H9 (cell line): ENCODE measurements at regions not wholly inside any gene's neighbourhood (a gene's known extent, or its start where the extent isn't known, plus 50 kb on each side); places are given as distances from the start of the nearest gene placed in this dataset.

Experiments used
- DNase-seq: peaks from one replicate; pipeline ENCODE4 v3.0.0-alpha.2; 2017
- H2AFZ ChIP-seq: one replicate; pipeline ENCODE4 v1.6.1; 2013; ENCODE audit warnings: mild to moderate bottlenecking, low read length, control low read depth, moderate library complexity
- H2AK5ac ChIP-seq: 2 replicates; pipeline ENCODE4 v1.6.1; 2013; ENCODE audit warnings: low read length, control low read depth, mixed read lengths; ENCODE audit not compliant: insufficient read length
- H2BK120ac ChIP-seq: one replicate; pipeline ENCODE4 v1.6.1; 2013; ENCODE audit warnings: low read depth, mild to moderate bottlenecking, low read length, control low read depth, inconsistent platforms; ENCODE audit not compliant: poor library complexity, severe bottlenecking
- H2BK12ac ChIP-seq: 2 replicates; pipeline ENCODE4 v1.6.1; 2013; ENCODE audit warnings: low read length, control low read depth, mixed read lengths, low read depth; ENCODE audit not compliant: insufficient read length
- H2BK15ac ChIP-seq: 2 replicates; pipeline ENCODE4 v1.6.1; 2013; ENCODE audit warnings: low read depth, low read length, control low read depth
- H2BK20ac ChIP-seq: one replicate; pipeline ENCODE4 v1.6.1; 2013; ENCODE audit warnings: low read depth, mild to moderate bottlenecking, low read length, control low read depth, inconsistent platforms; ENCODE audit not compliant: poor library complexity, severe bottlenecking
- H2BK5ac ChIP-seq: 2 replicates; pipeline ENCODE4 v1.6.1; 2013; ENCODE audit warnings: low read length, control low read depth, mixed read lengths; ENCODE audit not compliant: insufficient read length
- H3K14ac ChIP-seq: 2 replicates; pipeline ENCODE4 v1.6.1; 2013; ENCODE audit warnings: low read length, control low read depth; ENCODE audit not compliant: insufficient read depth
- H3K18ac ChIP-seq: 2 replicates; pipeline ENCODE4 v1.6.1; 2013; ENCODE audit warnings: low read depth, mild to moderate bottlenecking, mixed read lengths, low read length, control low read depth; ENCODE audit not compliant: insufficient read length
- H3K23ac ChIP-seq: 2 replicates; pipeline ENCODE4 v1.6.1; 2013; ENCODE audit warnings: low read length, control low read depth, mixed read lengths, low read depth; ENCODE audit not compliant: insufficient read length
- H3K23me2 ChIP-seq: 2 replicates; pipeline ENCODE4 v1.6.1; 2013; ENCODE audit warnings: low read depth, mild to moderate bottlenecking, mixed read lengths, low read length, control low read depth; ENCODE audit not compliant: insufficient read length, poor library complexity, severe bottlenecking
- H3K27ac ChIP-seq: 2 replicates; pipeline ENCODE4 v1.5.1; 2013; ENCODE audit warnings: low read length, control low read depth, mixed read lengths, low read depth; ENCODE audit not compliant: insufficient read length
- H3K27me3 ChIP-seq: 2 replicates; pipeline ENCODE4 v1.6.1; 2013; ENCODE audit warnings: low read length, control low read depth, inconsistent platforms; ENCODE audit not compliant: insufficient read depth
- H3K4ac ChIP-seq: 2 replicates; pipeline ENCODE4 v1.6.1; 2013; ENCODE audit warnings: low read depth, mild to moderate bottlenecking, control low read depth, inconsistent platforms, low read length, moderate library complexity
- H3K4me1 ChIP-seq: 2 replicates; pipeline ENCODE4 v1.6.1; 2013; ENCODE audit warnings: low read length, control low read depth, inconsistent platforms; ENCODE audit not compliant: insufficient read depth
- H3K4me2 ChIP-seq: 2 replicates; pipeline ENCODE4 v1.6.1; 2013; ENCODE audit warnings: low read length, control low read depth, mixed read lengths; ENCODE audit not compliant: insufficient read length, insufficient read depth
- H3K56ac ChIP-seq: 2 replicates; pipeline ENCODE4 v1.6.1; 2013; ENCODE audit warnings: low read depth, mild to moderate bottlenecking, mixed read lengths, low read length, control low read depth; ENCODE audit not compliant: insufficient read length
- H3K79me1 ChIP-seq: 2 replicates; pipeline ENCODE4 v1.6.1; 2013; ENCODE audit warnings: low read depth, mild to moderate bottlenecking, moderate library complexity, low read length, control low read depth, inconsistent platforms; ENCODE audit not compliant: insufficient read depth, poor library complexity, severe bottlenecking
- H3K79me2 ChIP-seq: 2 replicates; pipeline ENCODE4 v1.6.1; 2013; ENCODE audit warnings: low read length, control low read depth, inconsistent platforms; ENCODE audit not compliant: insufficient read depth
- H3K9ac ChIP-seq: 2 replicates; pipeline ENCODE4 v1.6.1; 2013; ENCODE audit warnings: low read length, control low read depth, mixed read lengths; ENCODE audit not compliant: insufficient read length; ENCODE audit errors: extremely low read depth
- H3K9me3 ChIP-seq: one replicate; pipeline ENCODE4 v1.6.1; 2013; ENCODE audit warnings: low read depth, low read length, inconsistent platforms; ENCODE audit not compliant: control insufficient read depth
- H3T11ph ChIP-seq: one replicate; pipeline ENCODE4 v1.6.1; 2013; ENCODE audit warnings: mild to moderate bottlenecking, low read length, control low read depth, inconsistent platforms
- H4K20me1 ChIP-seq: one replicate; pipeline ENCODE4 v1.6.1; 2013; ENCODE audit not compliant: control insufficient read depth, insufficient read length, insufficient read depth
- H4K5ac ChIP-seq: 2 replicates; pipeline ENCODE4 v1.6.1; 2013; ENCODE audit warnings: low read depth, mild to moderate bottlenecking, mixed read lengths, low read length, control low read depth; ENCODE audit not compliant: insufficient read length
- H4K8ac ChIP-seq: replicated peaks from 2 replicates; pipeline ENCODE4 v1.6.1; 2013; ENCODE audit warnings: low read length, control low read depth, mixed read lengths, low read depth; ENCODE audit not compliant: insufficient read length
- H4K91ac ChIP-seq: 2 replicates; pipeline ENCODE4 v1.6.1; 2013; ENCODE audit warnings: low read depth, mild to moderate bottlenecking, moderate library complexity, mixed read lengths, low read length, control low read depth; ENCODE audit not compliant: insufficient read length
- H3K27ac Mint-ChIP-seq, 3 experiments: 2 replicates in 2 of 3; 3 replicates in 1 of 3; pipeline ENCODE4 v1.8.0; 2020 to 2021; ENCODE audit warnings: mixed read lengths in 3 of 3, mild to moderate bottlenecking in 1 of 3, moderate library complexity in 1 of 3
- H3K27me3 Mint-ChIP-seq: 2 replicates; pipeline ENCODE4 v1.8.0; 2021; ENCODE audit warnings: low read depth, mild to moderate bottlenecking, moderate library complexity, mixed read lengths
- H3K36me3 Mint-ChIP-seq, 3 experiments: 2 replicates in 2 of 3; 3 replicates in 1 of 3; pipeline ENCODE4 v1.8.0; 2020 to 2021; ENCODE audit warnings: low read depth in 3 of 3, mixed read lengths in 3 of 3; ENCODE audit not compliant: insufficient read depth in 1 of 3
- H3K4me1 Mint-ChIP-seq, 2 experiments: 2 replicates each; pipeline ENCODE4 v1.8.0; 2020; ENCODE audit warnings: mixed read lengths in 2 of 2
- H3K4me3 Mint-ChIP-seq, 2 experiments: 2 replicates in 1 of 2; 3 replicates in 1 of 2; pipeline ENCODE4 v1.8.0; 2020 to 2021; ENCODE audit warnings: mild to moderate bottlenecking in 2 of 2, mixed read lengths in 2 of 2, moderate library complexity in 1 of 2
- H3K9me3 Mint-ChIP-seq, 2 experiments: 2 replicates in 1 of 2; 3 replicates in 1 of 2; pipeline ENCODE4 v1.8.0; 2020; ENCODE audit warnings: mild to moderate bottlenecking in 2 of 2, mixed read lengths in 2 of 2, moderate library complexity in 1 of 2
- CTCF ChIP-seq: fragments of 200-600 bp; sonication (generic); conservative IDR thresholded peaks from 3 replicates; pipeline ENCODE4 v1.8.0; 2021; ENCODE audit warnings: antibody characterized with exemption, mild to moderate bottlenecking
- WGBS: extraction: QIAGEN DNeasy Blood & Tissue Kit; methylation state at CpG from one replicate; pipeline ENCODE4 v1.1.7; 2013; ENCODE audit warnings: missing lambda C conversion rate, low lambda C conversion rate, mixed read lengths; ENCODE audit not compliant: insufficient read length; ENCODE audit errors: extremely low coverage; 5-methylcytosine and 5-hydroxymethylcytosine counted together

- Histone ChIP-seq H4K8ac (no peak overlapping the region), H3T11ph (no peak overlapping the region), H2BK20ac (no peak overlapping the region), H3K9ac (no peak overlapping the region), H4K5ac (no peak overlapping the region), H3K27ac (no peak overlapping the region), H3K14ac (no peak overlapping the region), H2AFZ (no peak overlapping the region), H3K79me1 (no peaks in the 10 kb centered on the region), H2BK15ac (no peak overlapping the region), H3K4me1 (no peaks in the 10 kb centered on the region), H4K91ac (no peak overlapping the region), H3K18ac (no peak overlapping the region), H2BK5ac (no peak overlapping the region), H3K23me2 (no peaks in the 10 kb centered on the region), H2BK120ac (no peak overlapping the region), H3K27me3 (no peaks in the 10 kb centered on the region), H3K56ac (no peak overlapping the region), H3K23ac (no peak overlapping the region), H3K9me3 (no peaks in the 10 kb centered on the region), H4K20me1 (no peaks in the 10 kb centered on the region), H3K79me2 (no peaks in the 10 kb centered on the region), H2AK5ac (no peak overlapping the region), H3K4ac (no peak overlapping the region), H2BK12ac (no peak overlapping the region), H3K4me2 (no peak overlapping the region)
- Mint-ChIP-seq H3K4me1 (peaks cover 0 to 3% of the 10 kb centered on the region in 2 experiments; a peak in 2 of 4 replicates), H3K27ac (no peak overlapping the region), H3K36me3 (peaks cover 6 to 26% (median 7%) of the 10 kb centered on the region in 3 experiments; a peak in 6 of 7 replicates), H3K27me3 (no peaks in the 10 kb centered on the region), H3K9me3 (peaks cover 11 to 20% of the 10 kb centered on the region in 2 experiments), H3K4me3 (no peak overlapping the region)
- DNase-seq, result no peak
- TF ChIP-seq CTCF, result no peak
- no CpG with 5 or more reads among the region's 1 CpG for WGBS
Observed at GRCh38 chr16:25587783-25588182, 104.0 kb upstream of the HS3ST4 start.
